ENCODE measurements at regions not wholly inside any gene's neighbourhood (a gene's known extent, or its start where the extent isn't known, plus 50 kb on each side); places are given as distances from the start of the nearest gene placed in this dataset.

DNA sequence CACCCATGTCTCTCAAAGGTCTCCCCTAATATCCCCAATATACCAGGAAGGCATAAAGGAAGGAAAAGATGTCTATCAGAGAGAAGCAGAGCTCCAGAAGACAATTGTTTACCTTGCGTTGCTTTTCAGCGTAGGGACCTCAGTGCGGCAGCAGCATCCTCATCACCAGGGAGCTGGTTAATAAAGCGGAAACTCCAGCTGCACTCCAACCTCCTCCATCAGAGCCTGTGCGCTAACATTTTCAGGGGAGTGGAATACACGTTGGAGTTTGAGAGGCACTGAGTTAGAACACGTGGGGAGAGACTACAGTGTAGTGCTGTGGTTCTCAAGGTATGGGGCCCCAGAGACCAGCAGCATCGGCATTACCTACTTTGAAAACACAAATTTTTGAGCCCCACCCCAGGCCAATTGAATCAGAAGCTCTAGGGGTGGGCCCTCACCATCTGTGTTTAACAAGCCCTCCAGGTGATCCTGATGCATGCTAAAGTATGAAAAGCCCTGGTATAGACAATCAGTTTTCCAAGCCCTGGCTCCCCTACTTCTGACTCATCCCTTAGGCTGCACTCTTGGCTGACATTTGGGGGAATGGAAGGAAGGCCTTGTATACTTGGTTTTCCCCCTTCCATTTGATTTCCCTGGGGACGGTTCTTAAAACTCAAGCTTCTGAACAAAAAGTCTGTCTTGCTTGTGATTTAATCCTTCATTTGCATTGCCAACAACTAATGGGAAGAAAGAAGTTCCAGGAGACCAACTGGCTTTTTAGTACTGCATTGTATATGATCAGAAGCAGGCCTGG, 419.0 kb upstream of the CCDC196 start:
- no peak for TF ChIP-seq CTCF (IDR thresholded peaks at IDR 0.05; ENCODE audit: borderline replicate concordance, insufficient read depth, low read depth, low read length)
- no peak overlapping the region for H3K4me3 ChIP-seq (ENCODE audit: low read depth, low read length)

DNA sequence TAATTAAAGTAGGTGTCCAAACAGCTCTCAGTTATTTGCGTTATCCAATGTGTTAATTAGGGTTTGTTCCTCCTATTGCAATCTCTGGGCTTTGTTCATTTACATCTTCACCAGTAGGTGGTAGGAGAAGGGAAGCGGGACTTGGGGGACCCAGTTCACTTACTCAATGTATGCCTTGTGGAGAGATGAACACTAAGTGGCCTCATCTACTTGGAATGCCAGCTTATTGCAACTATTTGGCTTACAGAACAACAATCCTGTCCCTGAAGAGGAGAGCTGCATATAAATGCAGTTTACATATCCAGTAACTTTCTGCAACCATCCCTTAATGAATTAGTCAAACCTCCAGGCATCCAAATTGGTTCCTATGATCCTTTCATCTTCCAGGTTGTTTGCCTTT, 417.1 kb upstream of the CCDC196 start:
- H3K4me3 ChIP-seq (ENCODE audit: low read depth, low read length) = no peak overlapping the region
- TF ChIP-seq CTCF (IDR thresholded peaks at IDR 0.05; ENCODE audit: borderline replicate concordance, insufficient read depth, low read depth, low read length) = no peak

DNA sequence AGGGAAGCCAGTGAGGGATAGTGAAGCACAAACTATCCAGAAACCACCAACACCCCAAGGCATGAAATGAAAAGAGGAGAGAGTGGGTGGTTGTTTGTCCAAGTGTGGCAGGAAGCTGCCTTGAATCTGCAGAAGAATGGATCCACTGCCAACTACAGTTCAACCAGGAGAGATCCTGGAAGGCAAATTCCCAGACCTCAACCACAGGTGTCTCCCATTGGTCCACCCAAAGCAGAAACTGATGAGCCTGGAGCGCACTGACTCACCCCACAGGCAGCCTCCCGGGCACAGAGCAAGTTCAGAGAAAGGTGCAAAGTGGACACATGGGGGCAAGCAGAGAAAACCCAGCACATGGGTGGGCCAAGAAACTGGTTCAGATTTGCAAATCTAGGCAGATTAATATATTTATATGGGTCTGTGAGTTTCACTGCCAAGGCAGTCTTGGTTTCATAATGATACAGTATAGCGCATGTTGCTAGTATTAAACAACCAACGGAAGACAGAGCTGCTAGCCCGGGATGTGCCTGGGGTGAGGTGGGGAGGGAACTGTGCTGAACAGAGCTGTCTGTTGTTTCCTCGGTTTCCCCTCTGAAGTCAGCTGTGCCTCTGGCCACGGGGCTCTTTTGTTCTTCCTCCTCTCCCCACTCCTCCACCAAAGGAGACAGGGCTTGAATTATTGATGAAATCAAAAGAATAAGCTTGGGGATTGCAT, 416.2 kb upstream of the CCDC196 start:
- H3K4me3 ChIP-seq (ENCODE audit: low read depth, low read length) = no peak overlapping the region
- no peak for TF ChIP-seq CTCF (IDR thresholded peaks at IDR 0.05; ENCODE audit: borderline replicate concordance, insufficient read depth, low read depth, low read length)

DNA sequence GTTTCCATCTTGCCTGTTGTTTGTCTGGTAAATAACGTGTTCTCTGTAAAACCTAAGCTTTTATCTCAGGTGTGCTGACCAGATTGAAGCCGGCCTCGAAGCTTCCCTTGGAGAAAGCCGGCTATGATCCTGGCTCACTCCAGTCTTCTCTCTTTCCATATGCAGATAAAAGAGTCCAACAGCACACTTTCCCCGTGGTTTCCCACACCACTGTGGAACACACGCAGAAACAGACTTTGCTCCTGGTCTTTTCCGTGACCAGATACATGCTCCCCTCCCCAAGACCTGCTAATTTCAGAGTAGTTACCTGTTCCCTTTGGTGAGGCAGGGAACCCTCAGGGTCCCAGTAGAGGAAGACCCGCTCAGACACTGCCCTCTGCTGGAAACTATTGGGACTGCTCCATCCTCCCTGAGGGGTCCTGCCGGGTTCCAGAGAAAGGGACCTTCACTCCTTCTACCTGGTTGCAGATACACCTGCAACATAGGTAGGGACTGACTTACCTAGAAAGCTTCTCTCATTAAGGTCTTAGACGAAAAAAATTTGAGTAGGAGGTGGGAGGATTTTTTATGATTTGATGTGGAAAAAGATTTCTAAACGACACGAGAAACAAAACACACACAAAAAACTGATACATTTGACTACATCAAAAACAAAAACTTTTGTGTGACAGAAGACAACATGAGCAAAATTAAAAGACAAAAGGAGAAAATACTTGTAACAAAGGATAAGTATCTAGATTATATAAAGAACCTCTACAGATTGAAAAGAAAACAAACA, 415.4 kb upstream of the CCDC196 start:
- peak; percentile 84 for TF ChIP-seq CTCF (IDR thresholded peaks at IDR 0.05; ENCODE audit: borderline replicate concordance, insufficient read depth, low read depth, low read length)

DNA sequence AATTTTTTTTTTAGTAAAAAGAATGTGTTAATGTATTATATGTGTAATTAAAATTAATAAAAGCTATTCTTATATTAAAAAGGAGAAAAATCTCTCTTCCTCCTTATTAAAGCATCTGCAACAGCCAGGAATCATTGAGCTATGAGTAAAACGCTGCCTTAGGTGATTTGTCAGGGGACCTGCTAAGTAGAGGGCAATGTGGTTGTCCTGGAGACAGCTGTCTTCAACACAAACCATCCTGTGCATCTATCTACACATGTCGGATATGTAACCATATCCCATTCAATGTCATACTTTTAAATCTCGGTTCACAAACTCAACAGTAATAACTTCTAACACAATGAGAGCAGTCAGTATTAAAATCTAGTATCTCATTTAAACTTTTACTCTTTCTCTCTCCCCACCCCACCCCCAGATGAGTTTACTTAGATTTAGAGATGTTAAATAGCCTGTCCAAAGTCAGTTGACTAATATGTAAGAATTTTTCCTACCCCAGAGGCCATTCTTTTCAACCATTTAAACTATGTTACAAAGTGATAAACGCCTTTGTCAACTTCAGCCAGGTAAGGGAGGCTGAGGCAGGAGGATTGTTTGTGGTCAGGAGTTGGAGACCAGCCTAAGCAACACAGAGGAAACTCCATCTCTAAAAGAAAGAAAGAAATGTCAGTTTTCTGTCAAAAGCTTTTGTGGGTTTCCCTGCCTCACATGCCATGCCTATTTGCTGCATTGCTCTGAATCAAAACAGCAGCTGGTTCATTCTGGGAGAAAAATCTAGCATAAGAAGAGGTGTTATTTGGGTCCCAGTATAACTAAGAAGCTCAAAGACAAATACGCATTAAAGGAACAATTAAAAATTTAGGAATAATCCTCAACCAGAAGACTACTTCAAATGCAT, 413.7 kb upstream of the CCDC196 start:
- TF ChIP-seq CTCF (IDR thresholded peaks at IDR 0.05; ENCODE audit: borderline replicate concordance, insufficient read depth, low read depth, low read length) = no peak
- no peak overlapping the region for H3K4me3 ChIP-seq (ENCODE audit: low read depth, low read length)

More for the DNA sequence above, 415.4 kb upstream of the CCDC196 start:
- H3K4me3 ChIP-seq (ENCODE audit: low read depth, low read length) = no peak overlapping the region

DNA sequence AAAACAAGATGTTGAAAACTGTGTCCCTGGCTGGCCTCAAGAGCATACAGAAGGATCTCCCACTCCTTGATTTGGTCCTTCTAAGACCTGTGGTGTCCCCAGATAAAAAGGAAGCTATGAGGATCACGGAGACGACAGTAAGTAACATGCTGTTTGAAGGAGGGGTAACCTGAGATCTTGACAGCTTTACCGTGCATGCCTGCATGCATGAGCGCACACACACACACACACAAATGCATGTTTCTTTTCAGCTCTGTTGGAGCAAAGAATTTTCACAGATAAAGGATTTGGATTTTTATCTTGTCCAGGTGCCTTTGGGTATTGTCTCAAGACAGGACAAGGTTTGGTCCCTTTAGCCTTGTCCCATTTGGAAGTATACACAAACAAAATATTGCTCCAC, 411.6 kb upstream of the CCDC196 start:
- TF ChIP-seq CTCF (IDR thresholded peaks at IDR 0.05; ENCODE audit: borderline replicate concordance, insufficient read depth, low read depth, low read length) = no peak

More for the DNA sequence above, 411.6 kb upstream of the CCDC196 start:
- H3K4me3 ChIP-seq (ENCODE audit: low read depth, low read length) = no peak overlapping the region

Data from GM12875 (cell line).